ENCODE measurements at regions not wholly inside any gene's neighbourhood (a gene's known extent, or its start where the extent isn't known, plus 50 kb on each side); places are given as distances from the start of the nearest gene placed in this dataset.

DNA sequence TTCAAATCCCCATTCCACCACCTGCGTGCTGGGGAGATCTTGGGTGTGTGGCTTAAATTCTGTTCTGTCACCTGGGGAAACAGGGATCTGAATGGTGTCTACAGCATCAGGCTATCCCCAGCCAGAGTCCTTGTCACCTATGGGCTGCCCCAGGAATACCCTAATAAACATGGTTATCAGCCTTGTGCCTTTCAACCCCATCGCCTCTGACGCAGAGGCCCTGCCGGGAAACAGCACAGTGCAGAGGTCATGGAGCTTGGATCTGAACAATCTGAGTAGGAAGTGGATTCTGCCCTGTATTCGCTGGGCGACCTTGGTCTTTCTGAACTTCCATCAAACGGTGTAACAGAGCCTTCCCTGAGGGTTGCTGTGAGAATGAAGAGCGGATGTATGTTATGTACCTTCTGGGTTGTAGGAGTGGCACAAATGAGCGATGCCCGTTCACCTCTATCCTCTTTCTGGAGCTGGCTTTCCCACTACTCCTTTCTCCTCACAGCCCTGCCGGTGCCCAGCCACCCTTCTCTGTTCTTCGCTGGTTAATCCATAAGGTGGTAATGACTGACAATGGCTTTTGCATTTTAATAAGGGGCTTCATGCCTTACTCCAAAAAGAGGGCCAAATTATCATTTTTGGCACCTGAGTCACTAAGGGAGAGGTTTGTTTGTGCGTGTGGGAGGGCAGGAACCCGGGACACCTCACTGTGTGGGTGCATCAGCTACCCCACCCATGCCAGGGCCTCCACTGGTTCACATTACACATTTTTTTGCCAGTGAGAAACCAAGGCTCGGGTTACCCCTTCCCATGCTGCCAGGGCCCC is 256.5 kb downstream of the MYCN start:
- H3K36me3 ChIP-seq (ENCODE audit: control insufficient read depth in 2 of 2, insufficient read depth in 2 of 2, low read length in 1 of 2): no peaks in the 10 kb centered on the region
- H3K9me3 ChIP-seq (ENCODE audit: control insufficient read depth in 2 of 2, insufficient read depth in 1 of 2, low read depth in 1 of 2, low read length in 1 of 2): no peaks in the 10 kb centered on the region
- no peak overlapping the region for H3K4me3 ChIP-seq (ENCODE audit: low read depth in 1 of 2, low read length in 2 of 2)
- peaks cover 0 to 1% of the 10 kb centered on the region in 2 donors for H3K4me1 ChIP-seq (ENCODE audit: control insufficient read depth in 2 of 2, insufficient read depth in 2 of 2, low read length in 1 of 2)
- no peak overlapping the region for H3K27ac ChIP-seq (ENCODE audit: low read depth in 2 of 2, low read length in 1 of 2)
- WGBS, 2 donors: 83 to 86% methylated on average over 15 of the region's 15 CpGs
- H3K27me3 ChIP-seq (ENCODE audit: control insufficient read depth in 1 of 2, insufficient read depth in 2 of 2, low read length in 2 of 2): no peaks in the 10 kb centered on the region

DNA sequence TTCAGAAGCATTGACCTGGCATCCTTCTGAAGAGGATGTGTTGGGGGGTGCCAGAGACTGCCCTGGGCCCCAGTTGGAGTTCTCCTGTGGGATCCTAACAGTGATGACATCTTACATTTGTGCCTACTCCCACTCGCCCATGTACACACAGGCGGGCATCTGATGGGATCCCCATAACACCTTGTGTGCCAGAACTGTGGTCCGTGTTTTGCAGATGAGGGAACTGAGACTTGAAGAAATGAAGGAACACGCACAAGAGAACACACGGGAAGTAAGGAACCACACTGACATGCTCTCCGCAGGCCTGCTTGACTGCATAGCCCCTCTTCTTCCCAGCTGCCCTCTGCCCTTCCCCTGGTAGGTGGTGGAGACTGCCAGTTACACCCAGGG is 255.3 kb downstream of the MYCN start:
- 92 to 94% methylated on average over 6 of the region's 6 CpGs for WGBS, 2 donors
- Histone ChIP-seq H3K36me3 (ENCODE audit: control insufficient read depth in 2 of 2, insufficient read depth in 2 of 2, low read length in 1 of 2) (no peaks in the 10 kb centered on the region), H3K27ac (ENCODE audit: low read depth in 2 of 2, low read length in 1 of 2) (no peak overlapping the region), H3K4me3 (ENCODE audit: low read depth in 1 of 2, low read length in 2 of 2) (no peak overlapping the region), H3K4me1 (ENCODE audit: control insufficient read depth in 2 of 2, insufficient read depth in 2 of 2, low read length in 1 of 2) (no peaks in the 10 kb centered on the region), H3K27me3 (ENCODE audit: control insufficient read depth in 1 of 2, insufficient read depth in 2 of 2, low read length in 2 of 2) (no peaks in the 10 kb centered on the region), H3K9me3 (ENCODE audit: control insufficient read depth in 2 of 2, insufficient read depth in 1 of 2, low read depth in 1 of 2, low read length in 1 of 2) (no peaks in the 10 kb centered on the region)

DNA sequence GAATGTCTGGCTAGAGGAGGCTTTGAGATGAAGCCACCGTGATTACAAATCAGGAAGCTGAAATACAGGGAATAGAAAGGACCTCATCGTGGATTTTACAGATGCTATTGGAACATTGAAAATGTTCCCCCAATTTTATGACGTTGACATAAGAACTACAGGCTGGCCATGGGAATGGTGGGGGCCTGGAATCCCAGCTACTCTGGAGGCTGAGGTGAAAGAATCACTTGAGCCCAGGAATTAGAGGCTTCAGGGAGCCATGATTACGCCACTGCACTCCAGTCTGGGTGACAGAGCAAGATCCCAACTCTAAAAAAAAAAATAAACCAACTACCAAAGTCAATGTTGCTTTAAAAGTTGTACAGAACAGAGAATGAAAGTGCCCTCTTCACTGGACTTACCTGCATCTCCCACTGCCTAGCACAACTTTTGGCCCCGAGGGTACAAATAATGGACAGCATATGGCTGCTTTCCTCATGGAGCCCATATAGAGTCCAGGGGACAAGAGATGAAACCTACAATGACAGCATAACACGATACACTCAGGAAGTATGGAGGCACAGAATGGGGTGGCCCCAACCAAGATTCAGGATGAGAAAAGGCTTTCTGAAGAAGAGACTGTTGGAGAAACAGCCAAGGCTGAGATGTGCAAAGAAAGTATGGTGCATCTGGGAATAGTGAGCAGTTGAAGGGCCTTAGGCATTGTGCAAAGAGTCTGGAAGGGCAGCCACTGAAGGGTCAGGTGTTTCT is 254.8 kb downstream of the MYCN start:
- WGBS, 2 donors: 75 to 79% methylated on average over 6 of the region's 6 CpGs
- Histone ChIP-seq H3K9me3 (ENCODE audit: control insufficient read depth in 2 of 2, insufficient read depth in 1 of 2, low read depth in 1 of 2, low read length in 1 of 2) (no peaks in the 10 kb centered on the region), H3K4me3 (ENCODE audit: low read depth in 1 of 2, low read length in 2 of 2) (no peak overlapping the region), H3K4me1 (ENCODE audit: control insufficient read depth in 2 of 2, insufficient read depth in 2 of 2, low read length in 1 of 2) (no peaks in the 10 kb centered on the region), H3K27me3 (ENCODE audit: control insufficient read depth in 1 of 2, insufficient read depth in 2 of 2, low read length in 2 of 2) (no peaks in the 10 kb centered on the region), H3K27ac (ENCODE audit: low read depth in 2 of 2, low read length in 1 of 2) (no peak overlapping the region), H3K36me3 (ENCODE audit: control insufficient read depth in 2 of 2, insufficient read depth in 2 of 2, low read length in 1 of 2) (no peaks in the 10 kb centered on the region)

DNA sequence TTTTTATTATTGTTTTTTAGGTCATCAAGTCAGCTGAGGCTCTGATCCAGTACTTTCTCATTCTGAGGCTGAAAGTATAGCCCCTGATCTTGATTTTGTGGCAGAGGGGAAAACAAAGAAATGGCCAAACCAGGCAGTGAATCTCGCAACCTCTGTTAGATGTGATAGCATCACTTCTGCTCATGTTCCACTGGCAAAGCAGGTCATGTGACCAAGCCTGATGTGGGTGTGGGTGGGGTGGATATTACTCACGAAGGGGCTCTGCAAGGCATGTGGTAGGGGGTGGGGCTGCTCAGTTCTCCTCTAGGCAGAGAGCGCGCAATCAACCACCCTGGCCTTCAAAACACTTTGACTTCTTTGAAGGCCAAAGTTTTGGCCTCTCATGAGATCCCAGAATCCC is 254.2 kb downstream of the MYCN start:
- no peak overlapping the region for H3K4me3 ChIP-seq (ENCODE audit: low read depth in 1 of 2, low read length in 2 of 2)
- no peaks in the 10 kb centered on the region for H3K9me3 ChIP-seq (ENCODE audit: control insufficient read depth in 2 of 2, insufficient read depth in 1 of 2, low read depth in 1 of 2, low read length in 1 of 2)
- no peaks in the 10 kb centered on the region for H3K4me1 ChIP-seq (ENCODE audit: control insufficient read depth in 2 of 2, insufficient read depth in 2 of 2, low read length in 1 of 2)
- H3K27me3 ChIP-seq (ENCODE audit: control insufficient read depth in 1 of 2, insufficient read depth in 2 of 2, low read length in 2 of 2): no peaks in the 10 kb centered on the region
- H3K27ac ChIP-seq (ENCODE audit: low read depth in 2 of 2, low read length in 1 of 2): no peak overlapping the region
- H3K36me3 ChIP-seq (ENCODE audit: control insufficient read depth in 2 of 2, insufficient read depth in 2 of 2, low read length in 1 of 2): no peaks in the 10 kb centered on the region
- WGBS, 2 donors: 83% methylated on average over 4 of the region's 4 CpGs

DNA sequence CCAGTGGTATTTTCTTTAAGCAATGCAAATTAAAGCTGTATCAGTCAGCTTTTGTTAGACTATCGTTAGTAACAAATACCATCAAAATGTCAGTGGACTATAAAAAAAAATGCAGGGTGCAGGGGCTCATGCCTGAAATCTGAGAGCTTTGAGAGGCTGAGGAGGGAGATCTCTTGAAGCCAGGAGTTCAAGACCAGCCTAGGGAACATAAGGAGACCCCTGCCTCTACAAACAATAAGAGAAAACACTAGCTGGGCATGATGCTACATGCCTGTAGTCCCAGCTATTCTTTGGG is 253.7 kb downstream of the MYCN start:
- 97 to 99% methylated on average over 1 of the region's 1 CpG for WGBS, 2 donors
- Histone ChIP-seq H3K4me1 (ENCODE audit: control insufficient read depth in 2 of 2, insufficient read depth in 2 of 2, low read length in 1 of 2) (no peaks in the 10 kb centered on the region), H3K27ac (ENCODE audit: low read depth in 2 of 2, low read length in 1 of 2) (no peak overlapping the region), H3K4me3 (ENCODE audit: low read depth in 1 of 2, low read length in 2 of 2) (no peak overlapping the region), H3K9me3 (ENCODE audit: control insufficient read depth in 2 of 2, insufficient read depth in 1 of 2, low read depth in 1 of 2, low read length in 1 of 2) (no peaks in the 10 kb centered on the region), H3K36me3 (ENCODE audit: control insufficient read depth in 2 of 2, insufficient read depth in 2 of 2, low read length in 1 of 2) (no peaks in the 10 kb centered on the region), H3K27me3 (ENCODE audit: control insufficient read depth in 1 of 2, insufficient read depth in 2 of 2, low read length in 2 of 2) (no peaks in the 10 kb centered on the region)

DNA sequence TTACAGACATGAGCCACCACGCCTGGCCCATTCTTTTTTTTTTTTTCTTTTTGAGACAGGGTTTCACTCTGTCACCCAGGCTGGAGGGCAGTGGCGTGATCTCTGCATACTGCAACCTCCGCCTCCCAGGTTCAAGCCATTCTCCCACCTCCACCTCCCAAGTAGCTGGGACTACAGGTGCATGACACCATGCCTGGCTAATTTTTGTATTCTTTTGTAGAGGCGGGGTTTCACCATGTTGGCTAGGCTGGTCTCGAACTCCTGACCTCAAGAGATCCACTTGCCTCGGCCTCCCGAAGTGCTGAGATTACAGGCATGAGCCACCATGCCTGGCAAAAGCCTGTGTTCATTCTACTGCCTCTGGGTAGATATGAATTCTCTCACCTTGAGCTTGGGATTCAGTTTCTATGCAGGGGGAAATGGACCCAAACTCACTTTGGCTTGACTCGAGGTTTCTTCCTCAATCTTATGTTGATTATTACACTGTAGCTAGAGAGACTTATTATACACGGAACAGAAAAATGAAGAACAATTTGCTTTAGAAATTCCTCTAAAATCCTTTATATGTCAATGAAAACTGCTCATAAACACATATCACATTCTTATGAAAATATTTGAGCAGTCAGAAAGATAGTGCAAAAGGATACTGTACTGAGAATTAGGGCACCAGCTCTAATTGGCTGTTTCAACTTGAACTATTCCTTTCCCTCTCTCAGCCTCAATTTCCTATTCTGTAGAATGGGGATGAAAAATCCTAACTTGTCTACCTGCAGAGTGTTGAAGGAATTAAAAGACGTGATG is 252.3 kb downstream of the MYCN start:
- H3K27ac ChIP-seq (ENCODE audit: low read depth in 2 of 2, low read length in 1 of 2): no peak overlapping the region

DNA sequence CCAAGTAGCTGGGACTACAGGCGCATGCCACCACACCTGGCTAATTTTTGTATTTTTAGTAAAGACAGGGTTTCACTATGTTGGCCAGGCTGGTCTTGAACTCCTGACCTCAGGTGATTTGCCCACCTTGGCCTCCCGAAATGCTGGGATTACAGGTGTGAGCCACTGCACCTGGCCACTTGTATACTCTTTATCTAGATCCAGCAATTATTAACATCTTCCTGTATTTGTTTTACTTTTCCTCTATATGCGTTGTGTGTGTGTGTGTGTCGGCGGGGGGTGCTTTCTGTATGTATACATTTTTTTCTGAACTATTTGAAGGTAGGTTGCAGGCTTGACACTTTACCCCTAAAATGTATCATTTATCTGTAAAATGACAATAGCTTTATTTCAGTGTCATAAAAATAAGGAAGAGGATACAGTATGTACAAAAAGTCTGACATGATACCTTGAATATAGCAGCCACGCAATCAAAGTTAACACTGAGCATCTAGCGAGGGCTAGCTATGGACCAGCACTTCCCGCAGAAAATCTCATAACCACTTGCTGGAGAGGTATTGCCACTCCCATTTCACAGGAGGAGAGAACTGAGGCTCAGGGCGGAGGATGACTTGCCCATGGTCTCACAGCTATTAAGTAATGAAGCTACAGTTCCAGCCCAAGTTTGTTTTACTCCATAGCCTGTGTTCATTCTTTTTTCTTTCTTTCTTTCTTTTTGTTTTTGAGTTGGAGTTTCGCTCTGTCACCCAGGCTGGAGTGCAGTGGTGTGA is 251.3 kb downstream of the MYCN start:
- 86 to 91% methylated on average over 10 of the region's 10 CpGs for WGBS, 2 donors
- H3K27ac ChIP-seq (ENCODE audit: low read depth in 2 of 2, low read length in 1 of 2): no peak overlapping the region
- H3K27me3 ChIP-seq (ENCODE audit: control insufficient read depth in 1 of 2, insufficient read depth in 2 of 2, low read length in 2 of 2): no peaks in the 10 kb centered on the region
- H3K4me3 ChIP-seq (ENCODE audit: low read depth in 1 of 2, low read length in 2 of 2): no peak overlapping the region
- no peaks in the 10 kb centered on the region for H3K9me3 ChIP-seq (ENCODE audit: control insufficient read depth in 2 of 2, insufficient read depth in 1 of 2, low read depth in 1 of 2, low read length in 1 of 2)
- H3K36me3 ChIP-seq (ENCODE audit: control insufficient read depth in 2 of 2, insufficient read depth in 2 of 2, low read length in 1 of 2): no peaks in the 10 kb centered on the region
- H3K4me1 ChIP-seq (ENCODE audit: control insufficient read depth in 2 of 2, insufficient read depth in 2 of 2, low read length in 1 of 2): no peaks in the 10 kb centered on the region

More for the DNA sequence above, 252.3 kb downstream of the MYCN start:
- Histone ChIP-seq H3K9me3 (ENCODE audit: control insufficient read depth in 2 of 2, insufficient read depth in 1 of 2, low read depth in 1 of 2, low read length in 1 of 2) (no peaks in the 10 kb centered on the region), H3K4me1 (ENCODE audit: control insufficient read depth in 2 of 2, insufficient read depth in 2 of 2, low read length in 1 of 2) (no peaks in the 10 kb centered on the region), H3K36me3 (ENCODE audit: control insufficient read depth in 2 of 2, insufficient read depth in 2 of 2, low read length in 1 of 2) (no peaks in the 10 kb centered on the region), H3K27me3 (ENCODE audit: control insufficient read depth in 1 of 2, insufficient read depth in 2 of 2, low read length in 2 of 2) (no peaks in the 10 kb centered on the region), H3K4me3 (ENCODE audit: low read depth in 1 of 2, low read length in 2 of 2) (no peak overlapping the region)
- 85 to 88% methylated on average over 10 of the region's 10 CpGs for WGBS, 2 donors

DNA sequence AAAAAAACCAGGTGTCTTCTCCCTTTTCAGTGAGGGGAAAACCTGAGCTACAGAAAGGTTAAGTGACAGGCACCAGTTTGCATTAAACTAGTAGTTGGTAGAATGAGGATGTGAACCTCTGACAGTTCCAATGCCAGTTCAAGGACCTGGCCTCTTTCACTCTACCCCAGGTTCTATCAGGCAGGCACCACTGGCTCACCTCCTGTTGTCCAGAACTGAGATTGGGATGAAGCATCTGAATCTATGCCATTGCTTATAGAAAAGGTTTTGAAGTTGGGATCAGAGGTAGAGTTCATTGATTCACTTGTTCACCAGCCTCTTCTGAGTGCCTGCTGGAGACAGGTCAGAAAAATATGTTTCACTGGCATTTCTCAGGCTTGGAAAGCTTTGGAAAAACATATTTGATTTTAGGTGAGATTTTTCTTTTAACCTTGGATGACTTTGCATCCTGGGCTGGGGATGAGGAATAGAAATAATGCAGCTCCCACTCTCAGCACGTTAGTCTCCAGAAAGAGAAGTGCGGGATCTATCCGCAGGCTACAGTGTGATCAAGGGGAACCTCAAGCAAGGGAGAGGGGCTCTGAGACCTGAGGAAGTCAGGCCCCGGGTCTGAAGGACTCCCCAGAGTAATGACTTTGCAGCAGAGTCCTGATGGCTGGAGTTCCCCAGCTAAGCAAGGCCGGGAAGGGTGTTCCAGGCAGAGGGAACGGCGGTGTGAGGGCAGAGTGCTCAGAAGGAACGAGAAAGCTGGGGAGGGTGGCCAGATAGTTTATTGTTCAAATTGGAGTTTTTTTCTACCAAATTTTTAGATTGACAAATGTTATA is 250.3 kb downstream of the MYCN start:
- H3K4me3 ChIP-seq (ENCODE audit: low read depth in 1 of 2, low read length in 2 of 2): no peak overlapping the region
- WGBS, 2 donors: 86% methylated on average over 8 of the region's 8 CpGs
- H3K27me3 ChIP-seq (ENCODE audit: control insufficient read depth in 1 of 2, insufficient read depth in 2 of 2, low read length in 2 of 2): no peaks in the 10 kb centered on the region
- H3K4me1 ChIP-seq (ENCODE audit: control insufficient read depth in 2 of 2, insufficient read depth in 2 of 2, low read length in 1 of 2): no peaks in the 10 kb centered on the region
- H3K27ac ChIP-seq (ENCODE audit: low read depth in 2 of 2, low read length in 1 of 2): no peak overlapping the region
- no peaks in the 10 kb centered on the region for H3K9me3 ChIP-seq (ENCODE audit: control insufficient read depth in 2 of 2, insufficient read depth in 1 of 2, low read depth in 1 of 2, low read length in 1 of 2)
- H3K36me3 ChIP-seq (ENCODE audit: control insufficient read depth in 2 of 2, insufficient read depth in 2 of 2, low read length in 1 of 2): no peaks in the 10 kb centered on the region

DNA sequence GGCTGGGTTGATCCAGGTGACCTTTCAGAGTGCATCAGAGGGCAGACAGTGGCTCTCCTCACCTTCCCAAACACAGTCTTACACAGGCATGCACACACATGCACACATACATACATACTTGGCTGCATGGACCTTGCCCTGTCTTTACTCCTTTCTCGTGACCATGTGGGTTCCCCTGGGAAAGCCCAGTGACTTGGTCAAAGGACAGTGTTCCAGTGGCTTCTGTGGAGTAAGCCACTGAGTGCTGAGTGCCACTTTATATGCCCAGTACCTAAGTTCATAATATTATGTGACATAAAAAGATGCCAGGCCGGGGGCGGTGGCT is 249.4 kb downstream of the MYCN start:
- no peak overlapping the region for H3K4me3 ChIP-seq (ENCODE audit: low read depth in 1 of 2, low read length in 2 of 2)
- H3K36me3 ChIP-seq (ENCODE audit: control insufficient read depth in 2 of 2, insufficient read depth in 2 of 2, low read length in 1 of 2): no peaks in the 10 kb centered on the region
- no peaks in the 10 kb centered on the region for H3K4me1 ChIP-seq (ENCODE audit: control insufficient read depth in 2 of 2, insufficient read depth in 2 of 2, low read length in 1 of 2)
- no peaks in the 10 kb centered on the region for H3K9me3 ChIP-seq (ENCODE audit: control insufficient read depth in 2 of 2, insufficient read depth in 1 of 2, low read depth in 1 of 2, low read length in 1 of 2)
- no peaks in the 10 kb centered on the region for H3K27me3 ChIP-seq (ENCODE audit: control insufficient read depth in 1 of 2, insufficient read depth in 2 of 2, low read length in 2 of 2)
- no peak overlapping the region for H3K27ac ChIP-seq (ENCODE audit: low read depth in 2 of 2, low read length in 1 of 2)
- WGBS, 2 donors: 86 to 87% methylated on average over 3 of the region's 3 CpGs

All from esophagus (tissue), 2 donors.